NCI-H345 (cell line): ENCODE measurements at regions not wholly inside any gene's neighbourhood (a gene's known extent, or its start where the extent isn't known, plus 50 kb on each side); places are given as distances from the start of the nearest gene placed in this dataset.
"Not testable (repeated sequence)": the region's sequence is repeated elsewhere in the genome, so short reads cannot be mapped to it uniquely, and the experiment has no call there.

Source experiments
- DNase-seq: peaks from one replicate; lab custom pipeline; 2025; lab: John Stamatoyannopoulos, UW

DNA sequence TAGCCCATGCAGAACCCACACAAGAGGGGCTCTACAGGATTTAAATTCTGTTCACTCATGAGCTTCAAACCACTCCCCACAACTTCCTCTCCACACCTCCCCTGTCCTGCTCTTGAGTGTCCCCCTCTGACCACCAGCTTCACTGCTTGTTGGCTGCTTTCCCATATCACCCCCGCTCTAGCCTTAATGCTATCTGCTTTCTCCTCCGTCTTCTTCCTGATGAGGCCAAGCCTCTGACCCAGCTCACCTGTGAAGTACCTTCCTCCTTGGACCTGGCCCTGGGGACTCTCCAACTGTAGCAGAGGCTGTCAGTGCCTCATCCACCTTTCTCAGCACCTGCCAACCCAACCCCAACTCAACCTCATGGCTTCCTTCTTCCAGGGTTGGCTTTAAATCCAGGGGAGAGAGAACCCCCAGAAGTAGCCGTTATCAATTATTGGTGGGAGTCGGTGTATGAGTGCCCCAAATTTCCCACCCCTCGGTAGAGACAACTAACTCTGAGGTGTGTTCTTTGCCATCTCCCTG lies 174.8 kb downstream of the MINAR1 start:
- DNase-seq = no peak

DNA sequence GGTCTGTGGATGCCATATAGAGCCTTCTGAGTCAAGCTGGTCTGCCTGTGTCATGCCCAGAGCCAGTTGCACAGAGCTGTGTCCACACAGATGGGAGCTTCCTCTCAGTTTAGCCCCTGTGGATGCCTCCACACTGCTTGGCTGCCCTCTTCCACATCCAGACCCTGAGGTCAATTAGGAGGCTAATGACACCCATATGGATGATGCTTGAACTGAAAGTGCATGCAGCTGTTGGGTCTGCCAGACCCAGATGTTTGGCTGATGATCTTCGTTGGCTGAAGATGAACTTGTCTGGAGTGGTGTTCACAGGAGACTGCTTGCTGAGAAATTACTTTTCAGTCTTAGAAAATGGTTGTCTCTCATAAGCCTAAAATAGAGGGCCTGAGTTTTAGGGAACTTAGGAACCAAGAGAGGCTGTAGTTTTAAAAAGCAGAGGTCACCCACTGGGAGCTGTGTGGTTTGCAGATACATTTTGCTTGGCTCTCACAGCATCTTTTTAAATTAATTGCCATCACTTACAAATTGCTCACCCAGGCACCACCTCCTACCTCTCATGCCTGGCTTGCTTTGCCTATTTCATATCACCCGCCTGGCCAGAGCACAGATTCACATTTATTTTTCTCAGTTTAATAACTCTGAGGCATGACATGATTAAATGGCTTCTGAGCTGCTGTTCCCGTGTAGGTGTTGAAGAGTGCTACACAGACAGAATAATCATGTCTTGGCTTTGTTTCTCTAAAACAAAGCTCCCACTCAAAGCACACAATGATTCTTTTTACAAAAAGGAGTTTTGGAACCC lies 176.1 kb downstream of the MINAR1 start:
- DNase-seq = no peak

DNA sequence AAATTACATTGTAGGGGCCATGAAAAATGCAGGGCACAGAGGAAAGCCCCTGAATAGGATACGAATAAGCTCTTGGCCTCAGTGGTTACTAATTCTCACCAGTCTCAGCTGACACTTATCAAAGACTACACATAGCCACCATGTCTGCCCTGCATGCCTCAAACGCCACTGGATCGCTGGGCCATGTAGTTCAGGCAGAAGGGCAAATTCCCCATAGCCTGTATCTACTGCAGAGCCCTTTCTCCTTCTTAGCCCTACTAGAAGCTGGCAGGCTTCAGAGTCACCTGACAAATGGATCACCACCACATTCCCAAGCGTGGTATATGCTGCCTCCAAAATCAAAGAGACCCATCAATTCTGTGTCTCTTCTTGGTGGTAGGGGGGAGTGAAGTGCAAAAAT lies 177.4 kb downstream of the MINAR1 start:
- DNase-seq = no peak

DNA sequence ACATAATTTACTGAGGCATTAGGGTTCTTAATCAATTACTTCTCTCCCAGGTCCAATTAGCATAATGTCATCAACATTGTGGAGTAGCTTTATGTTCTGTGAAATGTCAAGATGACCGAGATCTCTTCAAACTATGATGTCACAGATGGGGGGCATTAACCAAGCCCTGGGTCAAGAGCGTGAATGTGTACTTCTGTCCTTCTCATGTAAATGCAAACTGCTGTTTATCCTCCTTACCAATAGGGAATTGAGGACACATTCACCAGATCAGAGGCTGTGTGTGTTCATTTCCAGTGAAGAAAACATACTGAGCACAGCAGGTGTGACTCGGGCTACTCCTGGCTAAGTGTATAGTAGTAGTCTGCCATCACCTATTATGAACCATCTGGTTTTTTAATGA lies 177.9 kb downstream of the MINAR1 start:
- DNase-seq = no peak

DNA sequence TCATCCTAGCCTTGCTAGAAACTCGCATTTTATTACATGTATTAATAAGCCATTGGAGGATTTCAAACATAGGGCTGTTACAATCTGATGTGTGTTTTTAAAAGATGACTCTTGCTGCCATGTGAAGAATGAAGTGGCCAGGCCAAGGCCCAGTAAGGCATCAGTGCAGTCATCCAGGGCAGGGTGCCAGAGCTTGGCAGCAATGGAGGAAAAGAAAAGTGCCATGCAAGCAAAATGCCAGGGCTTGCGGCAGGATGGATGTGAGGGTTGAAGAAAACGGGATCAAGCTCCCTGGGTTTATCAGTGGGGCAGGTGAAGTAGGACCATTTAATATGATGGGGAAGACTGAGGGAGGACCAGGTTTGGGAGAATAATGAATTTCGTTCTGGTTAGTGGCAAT lies 183.6 kb downstream of the MINAR1 start:
- no peak for DNase-seq

DNA sequence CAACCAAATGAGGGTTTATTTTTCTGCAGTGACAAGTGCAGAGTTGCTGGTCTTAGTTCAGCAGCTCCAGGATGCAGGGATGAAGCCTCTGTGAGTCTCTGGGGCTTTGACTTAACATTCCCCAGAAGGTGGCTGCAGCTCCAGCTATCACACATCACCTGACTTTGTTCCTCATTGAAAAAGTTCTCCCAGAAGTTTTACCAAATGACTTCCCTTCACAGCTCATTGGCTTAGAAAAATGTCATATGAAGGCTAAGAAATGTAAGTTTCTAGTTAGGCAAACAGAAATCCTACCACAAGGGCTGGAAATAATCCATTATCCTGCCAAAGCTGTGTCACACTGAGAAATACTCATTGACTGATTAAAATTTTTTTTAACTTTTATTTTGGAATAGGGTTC lies 184.9 kb downstream of the MINAR1 start:
- DNase-seq = no peak

DNA sequence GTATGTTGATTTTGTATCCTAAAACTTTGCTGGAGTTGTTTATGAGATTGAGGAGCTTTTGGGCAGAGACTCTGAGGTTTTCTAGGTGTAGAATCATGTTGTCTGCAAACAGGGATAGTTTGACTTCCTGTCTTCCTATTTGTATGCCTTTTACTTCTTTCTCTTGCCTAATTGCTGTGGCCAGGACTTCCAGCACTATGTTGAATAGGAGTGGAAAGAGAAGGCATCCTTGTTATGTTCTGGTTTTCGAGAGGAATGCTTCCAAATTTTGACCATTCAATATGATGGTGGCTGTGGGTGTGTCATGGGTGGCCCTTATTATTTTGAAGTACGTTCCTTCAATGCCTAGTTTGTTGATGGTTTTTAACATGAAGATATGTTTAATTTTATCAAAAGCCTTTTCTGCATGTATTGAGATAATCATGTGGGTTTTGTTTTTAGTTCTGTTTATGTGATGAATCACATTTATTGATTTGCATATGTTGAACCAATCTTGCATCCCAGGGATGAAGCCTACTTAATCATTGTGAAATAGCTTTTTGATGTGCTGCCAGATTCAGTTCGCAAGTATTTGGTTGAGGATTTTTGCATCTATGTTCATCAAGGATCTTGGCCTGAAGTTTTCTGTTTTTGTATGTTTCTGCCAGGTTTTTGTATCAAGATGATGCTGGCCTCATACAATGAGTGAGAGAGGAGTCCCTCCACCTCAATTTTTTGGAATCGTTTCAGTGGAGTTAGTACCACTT lies 188.1 kb downstream of the MINAR1 start:
- no peak for DNase-seq

DNA sequence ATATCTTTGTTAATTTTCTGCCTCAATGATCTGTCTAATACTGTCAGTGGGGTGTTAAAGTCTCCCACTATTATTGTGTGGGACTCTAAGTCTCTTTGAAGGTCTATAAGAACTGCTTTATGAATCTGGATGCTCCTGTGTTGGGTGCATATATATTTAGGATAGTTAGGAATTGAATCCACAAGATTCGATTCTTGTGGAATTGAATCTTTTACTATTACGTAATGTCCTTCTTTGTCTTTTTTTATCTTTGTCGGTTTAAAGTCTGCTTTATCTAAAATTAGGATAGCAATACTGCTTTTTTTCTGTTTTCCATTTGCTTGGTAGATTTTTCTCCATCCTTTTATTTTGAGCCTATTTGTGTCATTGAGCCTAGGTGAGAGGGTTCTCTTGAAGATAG lies 189.7 kb downstream of the MINAR1 start:
- not testable (repeated sequence) for DNase-seq

DNA sequence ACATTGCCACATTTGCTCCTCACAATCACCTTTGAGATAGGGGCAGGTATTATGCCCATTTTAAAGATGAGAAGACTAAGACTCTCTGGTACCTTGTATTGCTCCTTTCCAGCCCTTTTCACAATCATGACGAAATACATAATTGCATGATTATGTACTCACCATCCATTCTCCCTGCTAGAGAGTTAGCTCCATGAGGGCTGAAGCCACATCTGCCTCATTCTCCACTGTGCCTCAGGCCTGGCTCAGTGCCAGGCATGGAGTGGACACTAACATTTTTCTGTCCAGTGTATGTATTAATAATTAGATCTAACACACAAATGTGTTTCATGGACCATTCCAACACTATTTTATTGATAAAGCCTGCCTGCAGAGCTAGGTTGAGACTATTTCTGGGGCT lies 191.4 kb downstream of the MINAR1 start:
- DNase-seq = no peak

DNA sequence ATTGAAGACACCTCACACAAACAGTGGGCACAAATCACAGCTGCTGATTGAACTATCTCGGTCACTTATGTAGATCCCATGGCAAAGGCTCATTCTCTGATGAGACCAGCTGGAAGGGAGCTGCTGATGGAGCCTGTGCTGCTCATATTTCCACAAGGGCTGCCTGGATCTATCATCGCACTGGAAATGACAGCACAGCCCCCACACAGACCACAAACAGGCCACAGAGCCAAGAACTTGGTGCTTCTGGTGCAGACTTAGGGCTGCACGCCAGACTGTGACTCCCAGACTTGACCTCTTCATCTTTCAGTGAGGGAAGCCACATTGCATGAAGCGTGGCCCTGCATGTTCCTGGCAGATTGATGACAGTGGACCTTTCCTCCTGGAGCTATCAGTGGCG lies 197.6 kb downstream of the MINAR1 start:
- no peak for DNase-seq

DNA sequence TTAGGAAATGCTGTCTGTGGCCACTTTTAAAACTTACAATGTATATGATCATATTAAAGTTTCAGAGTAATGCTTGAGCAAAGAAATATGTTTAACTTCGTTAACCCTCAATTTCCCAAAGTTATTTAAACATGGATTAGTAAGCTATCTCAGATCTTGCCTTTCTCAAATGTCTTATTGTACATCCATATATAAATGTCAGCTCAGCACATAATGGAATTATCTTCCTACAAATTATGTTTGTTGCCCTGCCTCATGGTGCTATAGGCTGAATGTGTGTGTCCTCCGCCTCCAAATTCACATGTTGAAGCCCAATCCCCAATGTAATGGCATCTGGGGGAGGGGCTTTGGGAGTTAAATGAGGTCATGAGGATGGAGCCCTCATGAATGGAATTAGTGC lies 200.3 kb downstream of the MINAR1 start:
- no peak for DNase-seq

DNA sequence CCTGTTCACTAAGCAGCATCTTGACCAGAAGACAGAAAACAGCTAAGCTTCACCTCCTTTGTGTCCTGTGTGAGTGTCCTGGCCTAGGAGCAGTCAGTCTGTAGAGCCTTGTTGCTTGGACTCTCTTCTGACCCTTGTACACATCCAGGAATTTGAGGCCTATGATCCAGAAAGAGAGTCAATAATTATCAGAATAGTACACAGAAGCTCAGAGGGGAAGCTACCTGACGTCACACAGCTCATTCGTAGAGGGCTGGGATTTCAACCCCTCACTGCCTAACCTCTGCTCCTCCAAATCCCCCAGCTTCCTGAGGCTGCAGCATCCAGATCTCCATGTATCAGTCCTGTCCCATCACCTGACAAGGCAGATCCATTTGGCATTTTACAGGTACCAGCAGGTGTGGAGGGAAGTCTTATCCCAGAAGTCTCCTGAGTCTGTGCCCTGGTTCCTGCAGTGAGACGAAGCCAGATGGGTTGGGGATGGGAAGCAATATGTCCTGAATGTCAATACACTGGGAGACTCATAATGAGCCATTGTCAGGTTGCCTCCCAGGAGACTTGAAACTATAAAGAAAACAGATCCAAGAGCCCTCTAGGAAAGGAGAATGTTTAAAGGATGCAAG lies 203.1 kb downstream of the MINAR1 start:
- no peak for DNase-seq

DNA sequence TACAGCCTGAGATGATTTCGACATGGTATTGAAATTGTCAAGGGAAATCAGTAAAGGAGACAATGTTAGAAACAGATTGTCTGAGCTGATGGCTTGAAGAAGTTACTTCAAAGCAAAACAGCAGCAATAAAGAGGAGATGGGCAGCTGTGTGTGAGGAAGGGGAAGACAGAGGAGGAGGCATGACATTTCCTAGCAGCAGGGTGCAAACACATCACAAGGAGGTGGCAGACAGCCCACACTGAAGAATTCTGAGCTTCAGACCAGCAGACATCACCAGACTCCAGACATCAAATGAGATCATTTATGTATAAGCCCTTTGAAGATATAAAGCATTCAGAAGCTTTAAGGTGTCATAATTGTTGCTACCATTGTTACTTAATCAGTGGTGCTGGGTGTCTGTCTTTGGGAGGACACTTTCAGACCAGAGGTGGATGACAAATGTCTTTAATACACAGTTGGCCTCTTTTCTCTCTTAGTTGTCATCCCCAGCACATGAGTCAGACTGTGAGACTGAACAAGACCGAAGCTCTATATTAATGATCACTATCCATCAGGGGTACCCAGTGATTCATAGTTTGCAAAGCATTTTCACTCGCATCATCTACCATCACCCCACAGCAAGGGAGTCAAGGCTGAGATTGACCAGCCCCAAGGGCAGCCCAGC lies 203.9 kb downstream of the MINAR1 start:
- DNase-seq = no peak

DNA sequence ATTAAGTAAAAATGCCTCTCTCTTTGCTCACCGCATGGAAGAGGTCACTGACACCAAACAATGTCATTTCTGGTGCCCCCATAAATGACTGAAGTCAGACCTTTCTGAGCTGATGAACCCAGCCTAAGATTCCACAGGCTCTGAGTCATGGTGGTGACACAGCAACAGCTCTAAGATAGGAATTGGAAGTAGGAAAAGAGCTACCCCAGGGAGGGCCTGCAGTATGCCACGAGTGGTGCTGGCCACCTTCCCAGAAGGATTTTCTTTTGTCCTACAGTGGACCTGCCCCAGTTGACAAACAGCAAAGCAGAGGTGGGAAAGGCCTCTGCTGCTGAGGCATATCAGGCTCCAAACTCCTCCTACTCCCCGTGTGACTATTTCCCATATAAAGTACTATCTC lies 208.1 kb downstream of the MINAR1 start:
- DNase-seq = no peak

DNA sequence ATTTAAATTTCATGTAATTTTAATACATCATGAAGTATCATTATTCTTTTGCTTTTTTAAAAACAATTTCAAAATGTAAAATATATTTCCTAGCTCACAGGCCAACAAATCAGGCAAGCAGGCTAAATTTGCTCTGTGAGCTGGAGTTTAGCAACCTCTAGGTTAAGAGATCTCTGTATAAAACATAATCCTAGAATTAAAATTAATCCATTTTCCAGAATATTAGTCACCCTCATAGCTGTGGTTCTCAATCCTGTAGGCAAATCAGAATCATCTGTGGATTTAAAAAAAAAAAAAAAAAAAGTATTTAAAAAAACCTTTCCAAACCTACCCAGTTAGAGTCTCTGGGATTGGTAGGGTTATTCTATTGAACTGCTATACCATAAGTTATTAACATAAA lies 209.7 kb downstream of the MINAR1 start:
- DNase-seq = no peak

DNA sequence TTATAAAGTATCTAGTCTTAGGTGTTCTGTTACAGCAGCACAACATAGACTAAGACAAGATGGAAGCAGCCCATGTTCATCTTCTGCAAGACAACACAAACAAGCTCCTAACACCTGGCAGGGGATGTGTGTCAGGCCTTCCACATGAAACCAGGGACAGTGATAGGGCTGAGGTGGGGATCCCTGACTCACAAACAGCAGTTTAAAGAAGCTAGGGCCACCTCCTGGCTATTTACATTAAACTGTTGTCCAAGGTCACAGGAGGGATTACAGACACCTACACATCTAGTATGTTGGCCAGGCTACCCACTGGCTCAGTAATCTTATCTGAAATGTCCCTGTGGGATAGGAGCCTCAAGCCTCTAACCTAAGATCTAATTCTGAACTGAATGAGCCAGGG lies 211.3 kb downstream of the MINAR1 start:
- no peak for DNase-seq

DNA sequence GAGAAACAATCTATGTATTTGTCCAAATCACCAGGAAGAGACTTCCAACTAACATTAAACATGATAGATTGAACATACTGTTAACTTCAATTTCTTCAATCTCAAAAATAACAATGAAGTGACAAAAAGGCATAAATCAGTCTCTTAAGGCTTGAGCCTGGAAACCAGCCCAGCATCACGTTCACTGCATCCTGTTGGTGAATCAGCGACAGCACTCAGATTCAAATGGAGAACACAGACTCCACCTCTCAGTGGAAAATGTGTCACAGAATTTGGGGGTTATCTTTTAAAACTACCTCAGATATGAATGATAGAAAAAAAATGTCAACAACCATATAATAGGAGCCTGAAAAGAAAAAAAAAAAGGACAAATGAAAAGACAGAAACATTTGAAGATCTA lies 212.0 kb downstream of the MINAR1 start:
- DNase-seq = no peak

DNA sequence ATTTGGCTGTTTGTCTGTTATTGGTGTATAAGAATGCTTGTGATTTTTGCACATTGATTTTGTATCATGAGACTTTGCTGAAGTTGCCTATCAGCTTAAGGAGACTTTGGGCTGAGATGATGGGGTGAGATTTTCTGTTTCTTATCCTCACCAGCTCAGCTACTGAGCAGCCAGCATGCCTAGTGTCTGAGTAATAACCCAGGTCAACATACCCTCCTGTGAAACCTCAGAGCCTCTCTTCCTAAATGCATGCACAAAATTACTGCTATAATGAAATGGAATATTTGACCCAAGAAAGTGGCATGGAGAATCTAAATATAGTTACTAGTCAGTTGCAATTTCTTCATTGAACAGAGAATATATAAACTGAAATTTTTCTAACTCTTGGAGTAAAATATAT lies 220.8 kb downstream of the MINAR1 start:
- not testable (repeated sequence) for DNase-seq

DNA sequence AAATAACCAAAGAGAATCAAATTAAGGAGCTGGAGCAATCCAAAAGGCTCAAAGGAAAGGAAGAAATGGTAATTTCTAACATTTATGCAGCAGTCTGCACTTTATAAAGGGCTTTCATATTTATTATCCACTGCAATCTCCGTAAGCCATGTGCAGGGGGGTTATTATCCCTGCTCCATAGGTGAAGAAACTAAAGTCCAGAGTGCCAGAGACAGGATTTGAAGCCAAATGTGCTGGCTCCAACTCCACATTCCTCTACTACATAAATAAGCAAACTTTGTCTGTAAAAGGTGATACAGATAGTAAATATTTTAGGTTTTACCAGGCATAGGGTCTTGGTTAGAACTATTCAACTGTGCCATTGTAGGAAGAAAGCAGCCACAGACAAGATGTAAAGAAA lies 221.4 kb downstream of the MINAR1 start:
- no peak for DNase-seq

DNA sequence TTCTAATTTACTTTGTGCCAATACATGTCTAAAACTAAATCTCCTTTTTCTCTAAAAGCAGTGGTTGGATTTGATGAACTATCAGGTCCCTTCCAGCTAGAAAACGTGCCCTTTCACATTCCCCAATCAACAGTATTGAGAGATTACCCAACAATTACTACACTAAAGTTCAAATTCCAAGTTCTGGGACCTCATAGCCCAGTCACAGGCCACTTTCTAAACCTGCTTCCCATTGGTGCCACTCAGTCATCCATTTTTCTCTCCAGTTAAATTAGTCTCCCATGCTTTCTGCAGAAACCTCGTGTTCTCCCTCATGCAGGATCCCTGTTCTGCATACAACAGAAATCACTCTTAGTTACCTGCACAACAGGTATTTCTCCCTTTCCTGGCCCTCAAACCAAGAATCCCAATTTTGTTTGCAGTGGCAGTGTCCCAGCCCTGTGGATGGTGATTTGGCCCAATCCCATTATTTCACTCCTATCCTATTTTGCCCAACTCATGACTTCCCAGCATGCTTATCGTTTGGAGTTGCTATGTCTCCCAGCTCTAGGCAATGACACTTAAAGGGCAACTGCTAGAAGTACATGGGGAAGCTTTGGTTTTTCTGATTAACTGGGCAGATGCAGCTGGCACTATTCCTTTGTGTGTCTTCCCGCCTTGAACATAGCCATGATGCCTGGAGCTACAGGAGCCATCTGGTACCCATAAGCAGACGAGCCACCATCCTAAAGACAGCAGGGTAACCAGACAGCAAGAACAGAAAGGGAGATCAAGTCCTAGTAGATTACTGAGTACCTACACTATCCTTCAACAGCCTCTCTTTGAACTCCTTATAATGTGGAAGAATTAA lies 224.2 kb downstream of the MINAR1 start:
- no peak for DNase-seq

DNA sequence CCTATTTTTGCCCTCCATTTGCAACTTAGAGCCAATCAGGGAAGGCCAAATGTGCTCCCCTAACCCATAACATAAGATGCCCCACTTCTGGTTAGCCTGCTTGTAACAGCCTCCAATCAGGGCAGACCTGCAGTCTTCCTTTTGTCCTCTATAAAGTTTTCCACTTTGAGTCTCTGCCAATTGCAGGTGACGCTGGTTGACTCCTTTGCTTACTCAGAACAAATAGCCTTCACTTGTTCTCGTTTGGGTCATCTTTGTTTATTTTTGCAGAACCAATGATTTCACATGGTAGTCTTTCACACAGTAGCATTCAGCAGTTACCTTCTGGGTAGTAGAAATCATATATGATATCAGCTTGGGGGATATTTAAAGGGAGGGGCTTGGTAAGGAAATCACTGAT lies 225.6 kb downstream of the MINAR1 start:
- DNase-seq = no peak

DNA sequence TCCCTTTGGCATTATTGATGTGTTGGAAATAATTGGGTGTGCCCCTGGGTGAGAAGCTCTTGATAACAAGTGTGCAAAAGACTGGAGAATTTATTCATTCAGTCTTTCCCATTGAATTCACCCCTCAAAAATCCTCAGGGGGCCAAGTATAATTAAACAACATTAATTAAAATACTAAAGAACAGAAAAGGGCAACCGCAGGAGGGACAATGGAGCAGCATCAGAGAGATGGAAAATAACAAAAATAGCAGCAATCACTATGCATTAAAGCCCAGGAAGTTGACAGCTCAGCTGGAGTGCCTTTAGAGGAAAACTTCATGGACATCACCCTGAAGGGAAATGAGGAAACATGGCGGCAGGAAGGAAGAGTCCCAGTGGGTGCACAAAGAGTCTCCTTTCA lies 227.6 kb downstream of the MINAR1 start:
- DNase-seq = no peak
